ENCODE measurements at regions not wholly inside any gene's neighbourhood (a gene's known extent, or its start where the extent isn't known, plus 50 kb on each side); places are given as distances from the start of the nearest gene placed in this dataset.

- no peak for DNase-seq (ENCODE audit: low spot score)
These were observed 368.7 kb upstream of the FAM241A start for GRCh38 chr4:111776561-111776960.

- DNase-seq (ENCODE audit: low spot score), result no peak
These were observed 366.7 kb upstream of the FAM241A start for GRCh38 chr4:111778543-111778942.

- no peak for DNase-seq (ENCODE audit: low spot score)
These were observed 364.3 kb upstream of the FAM241A start for GRCh38 chr4:111780965-111781364.

- no peak for DNase-seq (ENCODE audit: low spot score)
These were observed 363.6 kb upstream of the FAM241A start for GRCh38 chr4:111781611-111782010.

GRCh38 chr4:111788099-111788498, 357.2 kb upstream of the FAM241A start:
- no peak for DNase-seq (ENCODE audit: low spot score)

- no peak for DNase-seq (ENCODE audit: low spot score)
These were observed 355.2 kb upstream of the FAM241A start for GRCh38 chr4:111789901-111790640.

- DNase-seq (ENCODE audit: low spot score), result no peak
These were observed 352.6 kb upstream of the FAM241A start for GRCh38 chr4:111792632-111793031.

GRCh38 chr4:111793433-111794091, 351.7 kb upstream of the FAM241A start:
- no peak for DNase-seq (ENCODE audit: low spot score)

GRCh38 chr4:111797455-111798163, 347.6 kb upstream of the FAM241A start:
- no peak for DNase-seq (ENCODE audit: low spot score)

- no peak for DNase-seq (ENCODE audit: low spot score)
These were observed 346.4 kb upstream of the FAM241A start for GRCh38 chr4:111798840-111799239.

GRCh38 chr4:111800551-111800950, 344.7 kb upstream of the FAM241A start:
- DNase-seq (ENCODE audit: low spot score), result no peak

- no peak for DNase-seq (ENCODE audit: low spot score)
These were observed 343.1 kb upstream of the FAM241A start for GRCh38 chr4:111802191-111802590.

- no peak for DNase-seq (ENCODE audit: low spot score)
These were observed 338.9 kb upstream of the FAM241A start for GRCh38 chr4:111806331-111806730.

- no peak for DNase-seq (ENCODE audit: low spot score)
These were observed 337.7 kb upstream of the FAM241A start for GRCh38 chr4:111807576-111807975.

GRCh38 chr4:111808174-111808573, 337.1 kb upstream of the FAM241A start:
- no peak for DNase-seq (ENCODE audit: low spot score)

- DNase-seq (ENCODE audit: low spot score), result no peak
These were observed 333.6 kb upstream of the FAM241A start for GRCh38 chr4:111811661-111812060.

- DNase-seq (ENCODE audit: low spot score), result no peak
These were observed 333.1 kb upstream of the FAM241A start for GRCh38 chr4:111812114-111812513.

- DNase-seq (ENCODE audit: low spot score), result no peak
These were observed 332.5 kb upstream of the FAM241A start for GRCh38 chr4:111812760-111813159.

- DNase-seq (ENCODE audit: low spot score), result no peak
These were observed 331.6 kb upstream of the FAM241A start for GRCh38 chr4:111813555-111814140.

GRCh38 chr4:111814961-111815360, 330.3 kb upstream of the FAM241A start:
- DNase-seq (ENCODE audit: low spot score), result no peak

GRCh38 chr4:111821342-111821741, 323.9 kb upstream of the FAM241A start:
- no peak for DNase-seq (ENCODE audit: low spot score)

- no peak for DNase-seq (ENCODE audit: low spot score)
These were observed 308.7 kb upstream of the FAM241A start for GRCh38 chr4:111836601-111837000.
